ENCODE measurements at regions not wholly inside any gene's neighbourhood (a gene's known extent, or its start where the extent isn't known, plus 50 kb on each side); places are given as distances from the start of the nearest gene placed in this dataset.

DNA sequence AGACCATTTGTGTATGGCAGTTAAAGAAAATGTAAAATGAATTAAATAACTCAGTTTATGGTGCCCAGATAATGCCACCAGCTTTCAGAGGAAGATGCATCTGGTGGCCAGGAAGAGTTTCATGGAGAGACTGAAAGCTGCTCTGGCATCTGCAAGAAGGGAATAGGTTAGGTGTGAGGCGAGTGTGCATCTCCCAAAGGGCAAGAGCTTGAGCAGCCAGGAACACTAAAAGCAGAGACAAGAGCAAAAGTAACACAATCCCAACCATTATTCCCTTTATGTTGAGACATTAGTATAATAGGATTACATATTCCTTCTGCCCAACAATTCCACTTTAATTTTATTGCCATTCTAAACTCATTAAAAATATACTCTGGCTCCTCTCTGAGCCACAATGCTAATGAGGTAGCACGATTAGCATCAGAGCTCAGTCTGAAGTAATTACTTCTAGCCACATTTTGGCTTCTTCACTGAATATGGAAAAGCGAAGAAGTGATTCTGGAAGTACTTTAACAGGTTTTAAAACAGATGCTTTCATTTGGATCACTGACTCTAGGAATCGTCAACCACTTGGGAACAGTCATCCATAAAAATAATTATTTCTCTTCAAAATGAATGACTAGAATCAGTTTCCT is 309.4 kb upstream of the TMTC1 start:
- no peaks in the 10 kb centered on the region for H3K9me3 ChIP-seq (ENCODE audit: low read length)
- no peaks in the 10 kb centered on the region for H3K27me3 ChIP-seq (ENCODE audit: insufficient read depth, low read length)
- H2AFZ ChIP-seq (ENCODE audit: low read depth, low read length), result no peak overlapping the region
- no peak overlapping the region for H3K4me3 ChIP-seq (ENCODE audit: low read length)
- peaks cover 3% of the 10 kb centered on the region for H3K4me1 ChIP-seq (ENCODE audit: insufficient read depth, low read length)
- H3K36me3 ChIP-seq (ENCODE audit: insufficient read depth, low read length), result no peaks in the 10 kb centered on the region

DNA sequence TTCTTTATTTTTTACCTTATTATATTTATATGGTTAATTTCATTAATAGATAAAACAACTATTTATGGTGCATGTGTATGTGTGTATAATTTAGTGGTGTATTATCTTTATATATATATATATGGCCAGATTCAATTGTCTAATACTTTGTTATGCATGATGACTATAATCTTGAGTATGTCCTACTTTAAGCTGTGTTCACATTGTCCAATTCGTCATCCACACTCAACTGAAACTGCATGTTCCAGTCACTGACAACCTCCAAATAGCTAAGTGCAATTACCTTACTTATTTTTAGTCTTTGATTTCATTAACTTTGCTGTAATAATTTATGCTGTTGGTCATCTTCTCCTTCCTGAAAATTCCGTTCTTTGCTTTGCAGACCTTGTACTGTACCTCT is 306.5 kb upstream of the TMTC1 start:
- Histone ChIP-seq H3K36me3 (ENCODE audit: insufficient read depth, low read length) (no peaks in the 10 kb centered on the region), H2AFZ (ENCODE audit: low read depth, low read length) (no peak overlapping the region), H3K9me3 (ENCODE audit: low read length) (no peaks in the 10 kb centered on the region), H3K4me1 (ENCODE audit: insufficient read depth, low read length) (no peaks in the 10 kb centered on the region), H3K27me3 (ENCODE audit: insufficient read depth, low read length) (no peaks in the 10 kb centered on the region), H3K4me3 (ENCODE audit: low read length) (no peak overlapping the region)

DNA sequence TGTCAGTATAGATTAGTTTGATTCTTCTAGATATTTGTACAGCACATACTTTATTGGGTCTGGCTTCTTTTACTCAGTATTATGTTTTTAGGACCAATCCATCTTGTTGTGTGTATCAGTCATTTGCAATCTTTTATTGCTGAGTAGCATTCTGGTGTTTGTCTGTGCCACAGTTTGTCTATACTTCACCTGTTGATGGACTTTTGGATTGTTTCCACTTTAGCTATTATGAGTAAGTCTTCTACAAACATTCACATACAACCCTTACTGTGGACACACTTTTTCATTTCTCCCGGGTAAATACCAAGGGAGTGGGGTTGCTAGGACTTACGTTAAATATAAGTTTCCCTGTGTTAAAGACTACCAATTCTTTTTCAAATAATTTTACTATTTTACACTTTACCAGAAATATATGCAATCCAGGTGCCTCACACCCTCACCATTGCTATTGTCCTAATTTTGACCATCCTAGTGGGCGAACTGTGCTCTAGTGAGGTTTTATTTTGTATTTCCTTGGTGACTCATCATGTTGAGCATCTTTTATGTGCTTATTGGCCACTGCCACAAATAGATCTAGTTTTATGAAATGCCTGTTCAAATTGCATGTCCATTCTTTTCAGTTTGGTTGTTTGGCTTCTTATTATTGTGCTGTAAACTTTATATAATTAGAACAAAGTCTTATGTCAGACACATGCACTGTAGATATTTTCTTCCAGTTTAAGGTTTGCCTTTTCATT is 304.7 kb upstream of the TMTC1 start:
- Histone ChIP-seq H3K27me3 (ENCODE audit: insufficient read depth, low read length) (no peaks in the 10 kb centered on the region), H3K36me3 (ENCODE audit: insufficient read depth, low read length) (no peaks in the 10 kb centered on the region), H3K4me1 (ENCODE audit: insufficient read depth, low read length) (no peaks in the 10 kb centered on the region), H3K9me3 (ENCODE audit: low read length) (no peaks in the 10 kb centered on the region), H3K4me3 (ENCODE audit: low read length) (no peak overlapping the region), H2AFZ (ENCODE audit: low read depth, low read length) (no peak overlapping the region)

DNA sequence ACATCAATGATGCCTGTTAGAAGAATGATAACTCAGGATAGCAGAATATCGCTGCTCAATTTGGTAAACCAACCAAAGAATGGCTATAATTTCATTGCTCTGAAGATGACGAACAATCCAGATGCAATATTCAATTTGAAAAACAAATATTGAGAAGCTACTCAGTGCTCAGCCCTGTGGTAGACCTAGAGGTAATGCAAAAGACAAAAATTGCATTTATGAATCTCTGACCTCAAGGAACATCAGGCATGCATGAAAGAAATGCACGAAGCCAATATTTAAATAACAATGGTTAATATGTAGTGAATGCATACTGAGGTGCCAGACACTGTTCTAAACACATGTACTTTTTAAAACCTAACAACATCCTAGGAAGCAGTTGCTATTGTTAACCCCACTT is 298.6 kb upstream of the TMTC1 start:
- no peaks in the 10 kb centered on the region for H3K36me3 ChIP-seq (ENCODE audit: insufficient read depth, low read length)
- no peaks in the 10 kb centered on the region for H3K4me1 ChIP-seq (ENCODE audit: insufficient read depth, low read length)
- no peaks in the 10 kb centered on the region for H3K9me3 ChIP-seq (ENCODE audit: low read length)
- no peak overlapping the region for H3K4me3 ChIP-seq (ENCODE audit: low read length)
- H3K27me3 ChIP-seq (ENCODE audit: insufficient read depth, low read length), result no peaks in the 10 kb centered on the region
- H2AFZ ChIP-seq (ENCODE audit: low read depth, low read length), result no peak overlapping the region

DNA sequence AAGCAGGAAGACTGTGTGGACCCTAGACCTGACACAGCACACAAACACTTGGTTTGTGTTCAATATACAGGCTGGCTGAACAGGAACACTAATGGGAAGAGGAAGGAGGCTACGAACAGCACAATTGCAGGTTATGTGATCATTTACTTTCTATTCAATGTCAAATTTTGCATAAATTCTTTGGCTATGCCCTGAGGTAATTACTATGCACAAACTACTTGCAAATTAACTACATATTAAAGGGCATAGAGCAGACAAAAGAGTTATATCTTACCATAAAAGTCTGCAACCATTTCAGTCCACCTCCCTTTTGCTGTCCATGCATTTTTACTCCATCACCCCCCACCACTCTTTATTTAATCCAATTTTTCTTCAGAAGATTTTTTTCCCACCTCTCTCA is 291.2 kb upstream of the TMTC1 start:
- Histone ChIP-seq H3K27me3 (ENCODE audit: insufficient read depth, low read length) (no peaks in the 10 kb centered on the region), H3K36me3 (ENCODE audit: insufficient read depth, low read length) (no peaks in the 10 kb centered on the region), H3K4me3 (ENCODE audit: low read length) (no peak overlapping the region), H3K9me3 (ENCODE audit: low read length) (no peaks in the 10 kb centered on the region), H2AFZ (ENCODE audit: low read depth, low read length) (no peak overlapping the region), H3K4me1 (ENCODE audit: insufficient read depth, low read length) (no peaks in the 10 kb centered on the region)

DNA sequence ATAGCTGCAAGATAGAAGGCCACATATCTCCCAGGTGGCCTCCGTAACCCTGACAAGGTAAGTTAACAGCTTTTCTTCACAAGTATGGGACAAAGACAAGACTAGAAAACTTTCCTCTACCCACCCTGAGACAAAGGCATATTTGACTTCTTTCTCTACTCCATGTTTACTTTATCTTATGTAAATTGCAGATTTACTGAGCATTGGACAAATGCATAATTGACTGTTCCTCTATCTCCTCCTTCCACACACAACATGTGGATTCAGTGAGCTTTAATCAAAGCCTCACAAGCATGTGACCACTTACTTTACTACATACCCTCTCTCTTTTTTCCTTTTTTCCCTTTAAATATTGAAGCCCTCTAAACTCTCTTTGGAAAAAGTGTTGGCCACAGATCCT is 289.1 kb upstream of the TMTC1 start:
- no peak overlapping the region for H3K4me3 ChIP-seq (ENCODE audit: low read length)
- no peak overlapping the region for H2AFZ ChIP-seq (ENCODE audit: low read depth, low read length)
- H3K27me3 ChIP-seq (ENCODE audit: insufficient read depth, low read length), result no peaks in the 10 kb centered on the region
- H3K4me1 ChIP-seq (ENCODE audit: insufficient read depth, low read length), result no peaks in the 10 kb centered on the region
- no peaks in the 10 kb centered on the region for H3K36me3 ChIP-seq (ENCODE audit: insufficient read depth, low read length)
- no peaks in the 10 kb centered on the region for H3K9me3 ChIP-seq (ENCODE audit: low read length)

DNA sequence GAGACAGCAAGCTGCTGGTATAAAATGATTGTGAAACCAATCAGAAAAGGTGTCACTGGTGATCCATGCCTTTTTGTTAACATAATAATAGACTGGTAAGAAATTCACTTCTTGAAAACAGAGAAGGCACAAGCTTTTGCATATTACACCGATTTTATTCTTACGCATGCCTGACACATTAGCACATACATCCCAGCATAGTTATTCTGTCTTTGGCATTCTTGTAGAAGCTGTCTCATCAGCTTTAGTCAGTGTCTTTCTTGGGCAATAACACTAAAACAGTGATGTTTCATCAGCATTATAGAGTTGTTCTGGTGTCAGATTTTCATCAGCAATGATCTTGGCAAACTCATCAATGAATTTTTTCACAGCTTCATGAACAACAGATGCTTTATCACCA is 283.4 kb upstream of the TMTC1 start:
- H3K9me3 ChIP-seq (ENCODE audit: low read length), result no peaks in the 10 kb centered on the region
- H3K4me3 ChIP-seq (ENCODE audit: low read length), result no peak overlapping the region
- H3K36me3 ChIP-seq (ENCODE audit: insufficient read depth, low read length), result no peaks in the 10 kb centered on the region
- no peak overlapping the region for H2AFZ ChIP-seq (ENCODE audit: low read depth, low read length)
- H3K27me3 ChIP-seq (ENCODE audit: insufficient read depth, low read length), result no peaks in the 10 kb centered on the region
- H3K4me1 ChIP-seq (ENCODE audit: insufficient read depth, low read length), result peaks cover 3% of the 10 kb centered on the region

DNA sequence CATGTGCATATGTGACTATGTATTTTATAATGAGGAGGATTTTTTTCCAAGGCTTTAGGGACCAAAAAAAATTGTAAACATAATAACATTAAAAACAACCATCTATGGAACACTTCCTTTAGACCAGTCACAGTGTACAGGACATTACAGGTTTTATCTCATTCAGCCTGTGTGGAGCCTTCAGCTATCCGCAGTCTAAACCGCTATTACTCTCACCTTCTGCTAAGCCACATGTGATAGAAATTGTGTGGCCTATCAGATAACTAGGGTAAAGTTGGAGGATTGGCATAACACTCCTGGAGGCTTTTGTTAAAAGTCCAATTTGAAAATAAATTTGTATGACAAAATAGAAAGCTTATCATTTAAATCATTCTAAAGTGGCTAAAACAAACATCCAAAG is 281.2 kb upstream of the TMTC1 start:
- no peak overlapping the region for H2AFZ ChIP-seq (ENCODE audit: low read depth, low read length)
- H3K9me3 ChIP-seq (ENCODE audit: low read length), result no peaks in the 10 kb centered on the region
- no peak overlapping the region for H3K4me3 ChIP-seq (ENCODE audit: low read length)
- H3K36me3 ChIP-seq (ENCODE audit: insufficient read depth, low read length), result no peaks in the 10 kb centered on the region
- H3K27me3 ChIP-seq (ENCODE audit: insufficient read depth, low read length), result no peaks in the 10 kb centered on the region
- H3K4me1 ChIP-seq (ENCODE audit: insufficient read depth, low read length), result peaks cover 3% of the 10 kb centered on the region

DNA sequence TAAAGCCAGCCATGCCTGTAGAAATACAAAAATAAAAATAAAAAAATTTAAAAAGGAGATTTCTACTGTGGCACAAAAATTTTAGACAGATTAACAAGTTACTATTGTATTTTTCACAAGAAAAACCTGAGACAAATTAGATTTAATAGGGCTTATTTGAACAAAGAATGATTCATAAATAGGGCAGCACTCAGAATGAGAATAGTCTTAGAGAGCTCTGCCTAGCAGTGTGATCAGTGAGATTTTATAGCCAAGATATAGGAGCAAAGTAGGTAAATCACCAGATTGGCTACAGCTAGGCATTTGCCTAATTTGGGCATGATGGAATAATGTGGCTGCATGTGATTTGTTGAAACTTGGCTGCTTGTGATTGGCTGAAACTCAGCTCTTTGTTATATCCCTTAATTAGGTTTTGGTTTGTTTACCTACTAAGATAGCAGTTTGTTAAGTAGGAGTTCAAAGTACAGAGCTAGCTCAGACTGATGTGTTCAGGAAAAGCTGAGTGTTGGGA is 279.7 kb upstream of the TMTC1 start:
- Histone ChIP-seq H3K4me1 (ENCODE audit: insufficient read depth, low read length) (peaks cover 3% of the 10 kb centered on the region), H2AFZ (ENCODE audit: low read depth, low read length) (no peak overlapping the region), H3K27me3 (ENCODE audit: insufficient read depth, low read length) (no peaks in the 10 kb centered on the region), H3K36me3 (ENCODE audit: insufficient read depth, low read length) (no peaks in the 10 kb centered on the region), H3K4me3 (ENCODE audit: low read length) (no peak overlapping the region), H3K9me3 (ENCODE audit: low read length) (no peaks in the 10 kb centered on the region)

DNA sequence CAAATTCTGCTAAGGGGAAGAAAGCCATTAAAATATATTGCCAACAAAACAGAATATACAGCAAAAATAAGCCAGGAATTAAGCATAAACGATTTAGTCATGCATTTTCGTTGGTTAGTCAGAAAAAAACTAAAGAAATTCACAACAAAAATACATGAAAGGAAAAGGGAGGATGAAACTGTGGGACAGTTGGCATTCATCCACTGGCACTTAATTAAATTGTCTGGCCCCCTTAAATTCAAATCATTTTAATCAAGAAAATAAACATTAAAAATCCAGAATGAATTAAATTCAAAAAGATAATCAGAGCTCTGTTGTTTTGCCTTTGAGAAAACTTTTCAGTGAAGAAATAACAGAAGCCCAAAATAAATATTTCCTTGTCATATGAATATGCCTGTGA is 264.6 kb upstream of the TMTC1 start:
- Histone ChIP-seq H2AFZ (ENCODE audit: low read depth, low read length) (no peak overlapping the region), H3K27me3 (ENCODE audit: insufficient read depth, low read length) (no peaks in the 10 kb centered on the region), H3K9me3 (ENCODE audit: low read length) (no peaks in the 10 kb centered on the region), H3K4me1 (ENCODE audit: insufficient read depth, low read length) (peaks cover 7% of the 10 kb centered on the region), H3K4me3 (ENCODE audit: low read length) (no peak overlapping the region), H3K36me3 (ENCODE audit: insufficient read depth, low read length) (no peaks in the 10 kb centered on the region)

DNA sequence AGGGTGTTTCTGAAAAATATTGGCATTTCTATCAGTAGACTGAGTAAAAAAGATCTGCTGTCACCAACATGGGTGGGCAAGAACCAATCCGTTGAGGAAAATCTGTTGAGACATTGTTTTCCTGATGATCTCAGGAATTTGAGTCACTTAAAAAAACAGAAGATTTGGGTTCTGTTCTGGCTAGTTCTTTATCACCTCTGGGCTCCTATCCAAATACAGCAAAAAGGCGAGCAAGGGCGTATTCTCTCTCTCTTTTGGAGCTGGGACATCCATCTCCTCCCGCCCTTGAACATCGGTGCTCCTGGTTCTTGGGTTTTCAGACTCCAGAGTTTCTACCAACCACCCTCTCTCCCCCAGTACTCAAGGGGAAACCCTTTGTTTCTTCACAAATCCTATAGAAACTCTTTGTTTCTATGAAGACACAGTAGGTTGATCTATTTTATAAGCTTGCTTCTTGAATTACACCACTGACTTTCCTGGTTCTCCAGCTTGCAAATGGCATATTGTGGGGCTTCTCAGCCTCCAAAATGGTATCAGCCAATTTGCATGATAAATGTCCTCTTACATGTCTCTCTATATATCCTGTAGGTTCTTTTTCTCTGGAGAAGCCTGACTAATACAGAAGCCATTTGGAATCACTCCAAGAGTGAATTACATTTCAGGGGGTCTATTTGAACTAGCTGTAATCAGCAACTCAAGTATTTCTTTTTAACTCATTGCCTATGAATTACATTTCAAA is 263.9 kb upstream of the TMTC1 start:
- H3K9me3 ChIP-seq (ENCODE audit: low read length), result no peaks in the 10 kb centered on the region
- peak overlapping the region; percentile 57 for H2AFZ ChIP-seq (ENCODE audit: low read depth, low read length)
- no peaks in the 10 kb centered on the region for H3K27me3 ChIP-seq (ENCODE audit: insufficient read depth, low read length)
- H3K36me3 ChIP-seq (ENCODE audit: insufficient read depth, low read length), result no peaks in the 10 kb centered on the region
- no peak overlapping the region for H3K4me3 ChIP-seq (ENCODE audit: low read length)
- H3K4me1 ChIP-seq (ENCODE audit: insufficient read depth, low read length), result peaks cover 7% of the 10 kb centered on the region

DNA sequence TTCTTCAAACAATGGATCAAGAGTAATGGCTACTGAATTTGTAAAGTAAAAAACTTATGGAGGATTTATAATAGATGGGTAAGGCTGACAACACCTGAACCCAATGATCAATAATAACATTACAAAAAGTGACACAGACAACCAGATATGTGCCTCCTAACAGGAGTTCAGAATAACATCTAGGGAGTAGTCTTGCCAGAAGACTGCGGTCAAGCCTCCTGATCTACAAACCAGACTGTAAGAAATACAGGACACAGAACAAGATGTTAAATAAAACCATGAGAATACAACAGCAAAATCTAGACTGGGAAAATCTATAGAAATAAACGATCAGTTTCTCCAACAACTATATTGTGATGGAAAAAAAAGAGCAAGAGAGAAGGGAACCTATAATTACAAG is 262.6 kb upstream of the TMTC1 start:
- no peaks in the 10 kb centered on the region for H3K9me3 ChIP-seq (ENCODE audit: low read length)
- peaks cover 7% of the 10 kb centered on the region for H3K4me1 ChIP-seq (ENCODE audit: insufficient read depth, low read length)
- H3K27me3 ChIP-seq (ENCODE audit: insufficient read depth, low read length), result no peaks in the 10 kb centered on the region
- H2AFZ ChIP-seq (ENCODE audit: low read depth, low read length), result no peak overlapping the region
- H3K4me3 ChIP-seq (ENCODE audit: low read length), result no peak overlapping the region
- no peaks in the 10 kb centered on the region for H3K36me3 ChIP-seq (ENCODE audit: insufficient read depth, low read length)

DNA sequence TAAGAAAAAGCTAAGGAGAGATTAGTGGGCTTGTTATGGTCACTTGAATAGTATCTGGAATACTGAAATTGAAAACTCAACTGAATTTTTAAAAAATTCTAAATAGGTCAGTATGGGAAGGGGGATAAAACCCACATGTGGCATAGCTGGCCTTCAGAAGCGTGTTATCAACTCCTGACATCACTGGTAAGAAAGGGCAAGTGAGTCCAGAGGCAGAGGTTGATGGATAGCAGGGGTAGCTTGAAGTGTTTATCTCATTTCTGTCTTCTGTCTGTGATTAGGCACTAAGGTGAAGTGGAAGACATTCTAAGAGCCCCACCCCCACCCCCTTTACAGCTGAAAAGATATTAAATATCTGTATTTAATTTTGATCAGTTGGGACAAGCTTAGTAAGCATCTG is 261.4 kb upstream of the TMTC1 start:
- H3K4me3 ChIP-seq (ENCODE audit: low read length), result no peak overlapping the region

More for the DNA sequence above, 261.4 kb upstream of the TMTC1 start:
- Histone ChIP-seq H3K4me1 (ENCODE audit: insufficient read depth, low read length) (peaks cover 7% of the 10 kb centered on the region), H3K27me3 (ENCODE audit: insufficient read depth, low read length) (no peaks in the 10 kb centered on the region), H3K36me3 (ENCODE audit: insufficient read depth, low read length) (no peaks in the 10 kb centered on the region), H2AFZ (ENCODE audit: low read depth, low read length) (no peak overlapping the region), H3K9me3 (ENCODE audit: low read length) (no peaks in the 10 kb centered on the region)
